HG02852 (cell line): ENCODE measurements at regions not wholly inside any gene's neighbourhood (a gene's known extent, or its start where the extent isn't known, plus 50 kb on each side); places are given as distances from the start of the nearest gene placed in this dataset.
"Not testable (repeated sequence)": the region's sequence is repeated elsewhere in the genome, so short reads cannot be mapped to it uniquely, and the experiment has no call there.

Source experiments
- ATAC-seq: cut with Tn5 transposase; IDR thresholded peaks from one replicate; pipeline ENCODE4 v1.9.1; 2021; ENCODE audit warnings: mild to moderate bottlenecking, moderate library complexity; ENCODE audit not compliant: unreplicated experiment

DNA sequence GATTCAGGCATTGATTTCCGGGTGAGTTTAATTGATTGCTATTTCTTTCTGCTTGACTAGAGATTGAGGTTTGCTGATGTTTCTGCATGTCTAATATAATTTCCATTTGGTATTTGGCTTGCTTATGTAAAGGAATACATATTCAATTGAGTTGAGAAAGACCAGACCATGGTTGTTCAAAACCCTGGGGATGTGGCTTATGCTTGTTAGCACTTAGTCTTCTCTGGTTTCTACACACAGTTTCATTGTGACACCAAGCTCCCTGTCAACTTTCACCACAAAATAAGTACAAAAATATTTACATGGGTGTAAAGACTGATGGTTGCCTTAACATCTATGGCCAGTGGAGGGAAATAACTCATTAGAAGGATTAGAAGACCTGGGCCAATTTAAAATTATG lies 209.6 kb downstream of the CDH26 start:
- no peak for ATAC-seq

DNA sequence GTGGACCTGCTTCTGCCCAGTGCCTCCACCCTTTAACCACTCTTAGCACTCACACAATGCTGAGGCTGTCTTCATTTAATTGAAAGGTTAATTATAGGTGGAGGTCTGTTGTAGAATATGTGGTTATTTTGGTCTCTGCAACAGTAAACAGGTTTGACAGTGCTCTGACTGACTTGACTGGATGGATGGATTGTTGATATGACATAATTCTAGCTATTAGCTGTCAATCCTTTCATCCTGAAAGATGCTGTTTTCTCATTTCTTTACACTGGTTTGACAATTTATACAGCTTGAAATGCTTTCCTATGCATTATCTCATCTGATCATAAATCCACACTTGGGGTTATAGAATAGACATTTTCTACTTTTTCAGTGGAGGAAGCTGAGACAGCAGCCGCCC lies 210.7 kb downstream of the CDH26 start:
- ATAC-seq, result no peak

DNA sequence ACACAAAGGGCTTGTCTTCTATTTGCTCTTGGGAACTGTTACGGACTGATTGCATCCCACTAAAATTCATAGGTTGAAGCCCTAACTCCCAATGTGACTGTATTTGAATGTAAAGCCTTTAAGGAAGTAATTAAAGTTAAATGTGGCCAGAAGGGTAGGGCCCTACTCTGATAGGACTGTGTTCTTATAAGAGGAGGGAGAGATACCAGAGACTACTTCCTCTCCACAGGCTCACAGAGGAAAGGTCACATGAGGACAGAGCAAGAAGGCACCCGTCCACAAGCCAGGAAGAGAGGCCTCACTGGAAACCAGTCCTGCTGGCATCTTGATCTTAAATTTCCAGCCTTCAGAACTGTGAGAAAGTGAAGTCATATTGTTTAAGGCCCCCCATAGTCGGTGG lies 211.9 kb downstream of the CDH26 start:
- no peak for ATAC-seq

DNA sequence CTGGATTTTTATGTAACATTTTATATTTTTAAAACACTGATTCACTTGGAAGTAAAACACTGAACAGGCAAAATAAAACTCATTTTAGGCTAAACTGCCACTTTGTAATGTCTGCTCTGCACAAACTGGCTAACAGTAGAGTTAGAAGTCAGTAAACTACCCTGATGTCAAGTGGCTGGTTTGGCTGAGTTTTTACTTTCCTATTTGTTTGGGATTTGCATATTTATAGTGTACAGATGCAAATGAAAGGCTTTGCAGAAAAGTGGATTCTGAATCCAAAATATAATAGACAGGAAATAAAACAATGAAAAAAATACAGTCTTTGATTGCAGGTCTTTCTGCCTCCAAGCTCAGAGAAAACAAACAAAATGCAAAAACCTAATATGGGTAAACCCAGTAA lies 213.1 kb downstream of the CDH26 start:
- ATAC-seq, result no peak

DNA sequence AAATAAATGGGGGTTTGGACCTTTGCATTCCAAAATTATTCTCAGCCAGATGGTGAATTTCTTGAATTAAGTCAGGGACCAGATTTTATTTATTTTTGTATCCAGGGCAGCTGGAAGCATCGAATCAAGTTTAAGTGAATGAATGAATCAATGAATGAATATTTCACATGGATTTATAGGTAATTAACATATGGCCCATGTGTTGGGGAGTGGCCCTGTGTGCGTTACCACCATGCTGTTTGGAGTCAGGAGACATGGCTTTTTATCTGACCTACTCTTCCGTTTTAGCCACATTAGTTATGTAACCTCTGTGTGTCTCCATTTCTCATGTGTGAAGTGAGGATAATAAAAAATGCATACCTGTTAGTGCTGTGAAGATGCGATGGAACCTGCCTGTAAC lies 213.5 kb downstream of the CDH26 start:
- no peak for ATAC-seq

DNA sequence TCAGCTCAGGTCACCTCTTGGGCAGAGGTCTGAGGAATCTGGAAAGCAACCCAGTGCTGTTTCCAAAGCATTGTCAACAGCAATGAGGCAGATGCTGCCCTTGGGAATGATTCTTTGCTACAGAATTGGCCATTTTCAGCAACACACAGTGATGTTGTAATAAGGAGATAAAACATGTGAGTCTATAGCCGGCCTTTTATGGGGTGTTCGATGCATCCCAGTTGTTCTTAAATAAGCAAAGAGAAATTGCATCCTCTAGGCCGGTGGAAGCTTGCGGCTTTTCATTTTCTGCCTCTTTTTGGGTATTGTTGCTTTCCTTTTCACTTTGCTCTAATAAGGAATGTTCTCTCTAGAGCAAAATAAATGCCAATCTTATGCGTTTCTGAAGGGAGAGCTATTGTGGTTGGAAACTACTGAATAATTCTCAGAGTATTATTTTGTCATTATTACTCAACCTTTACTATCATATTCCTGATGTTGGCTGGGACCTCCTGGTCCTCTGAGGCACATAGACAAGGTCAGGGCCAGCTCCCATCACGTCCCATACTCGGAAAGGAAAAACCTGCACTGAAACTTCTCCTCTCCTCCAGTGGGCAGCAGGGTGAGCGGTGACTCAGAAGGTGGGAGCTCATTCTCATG lies 214.2 kb downstream of the CDH26 start:
- no peak for ATAC-seq

DNA sequence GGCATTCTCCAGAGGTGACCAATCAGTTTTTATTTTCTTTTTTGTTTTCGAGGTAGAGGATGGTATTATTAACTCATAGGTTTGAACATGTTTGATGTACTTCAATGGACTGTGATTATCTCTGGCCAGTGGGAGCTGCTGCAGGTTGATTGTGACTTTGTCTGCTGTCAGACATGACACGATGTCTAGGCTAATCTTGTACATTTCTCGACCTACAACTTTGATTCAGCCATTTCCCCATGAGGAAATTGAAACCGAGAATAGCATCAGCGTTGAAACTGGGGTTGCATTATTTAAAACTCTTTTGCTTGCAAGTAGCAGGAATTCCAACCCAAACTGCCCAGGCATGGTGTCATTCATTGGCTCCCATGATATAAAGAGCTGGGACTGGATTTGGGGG lies 218.9 kb downstream of the CDH26 start:
- no peak for ATAC-seq

DNA sequence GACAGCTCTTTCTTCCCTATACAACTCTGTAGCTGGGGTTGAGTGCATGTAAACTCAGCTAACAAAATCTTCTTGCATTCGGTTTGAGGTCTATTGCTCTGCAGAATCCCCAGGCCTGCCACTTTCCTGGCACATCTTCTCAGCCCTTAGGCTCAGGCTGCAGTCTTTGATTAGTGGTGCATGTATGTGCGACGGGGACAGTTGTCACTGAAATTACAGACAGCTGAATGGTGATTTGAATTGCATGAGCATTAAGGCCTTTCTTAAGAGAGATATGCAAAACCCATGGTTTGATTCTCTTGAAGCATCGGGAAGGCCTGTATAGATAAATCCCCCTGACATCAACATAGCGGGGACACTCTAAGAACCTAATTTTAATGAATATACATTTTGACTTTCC lies 222.8 kb downstream of the CDH26 start:
- ATAC-seq, result no peak

DNA sequence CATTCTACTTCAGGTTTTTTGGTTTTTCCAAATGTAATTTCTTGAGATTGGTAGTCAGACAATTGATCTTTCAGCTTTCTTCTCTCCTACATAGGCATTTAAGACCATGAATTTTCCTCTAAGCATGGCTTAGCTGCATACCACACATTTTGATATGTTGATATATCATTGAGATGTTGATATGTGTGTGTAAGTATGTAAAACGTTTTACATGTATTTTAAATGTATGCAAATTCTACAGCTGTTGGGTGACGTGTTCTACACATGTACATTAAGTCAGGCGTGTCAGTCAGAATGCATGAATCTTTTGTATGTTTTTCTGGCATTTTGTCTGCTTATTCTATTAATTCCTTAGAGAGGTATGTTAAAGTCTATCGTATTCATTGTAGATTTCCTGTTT lies 228.2 kb downstream of the CDH26 start:
- ATAC-seq, result no peak

DNA sequence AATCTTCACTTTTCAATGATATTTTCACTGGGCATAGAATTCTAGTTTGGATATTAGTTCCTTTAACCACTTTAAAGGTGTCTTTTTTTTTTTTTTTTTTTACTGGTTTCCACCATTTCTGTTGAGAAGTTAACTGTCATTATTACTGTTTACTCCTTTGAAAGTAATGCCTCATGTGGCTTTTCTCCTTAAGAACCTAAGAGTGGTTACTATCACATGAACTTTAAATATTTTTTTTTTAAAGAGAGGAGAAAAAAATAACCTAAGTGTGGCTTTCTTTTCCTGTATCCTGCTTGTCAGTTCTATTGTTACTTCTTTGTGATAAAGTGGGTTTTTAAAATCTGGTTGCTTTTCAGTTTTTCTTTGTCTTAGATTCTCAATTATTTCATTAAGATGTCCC lies 229.5 kb downstream of the CDH26 start:
- ATAC-seq, result no peak

DNA sequence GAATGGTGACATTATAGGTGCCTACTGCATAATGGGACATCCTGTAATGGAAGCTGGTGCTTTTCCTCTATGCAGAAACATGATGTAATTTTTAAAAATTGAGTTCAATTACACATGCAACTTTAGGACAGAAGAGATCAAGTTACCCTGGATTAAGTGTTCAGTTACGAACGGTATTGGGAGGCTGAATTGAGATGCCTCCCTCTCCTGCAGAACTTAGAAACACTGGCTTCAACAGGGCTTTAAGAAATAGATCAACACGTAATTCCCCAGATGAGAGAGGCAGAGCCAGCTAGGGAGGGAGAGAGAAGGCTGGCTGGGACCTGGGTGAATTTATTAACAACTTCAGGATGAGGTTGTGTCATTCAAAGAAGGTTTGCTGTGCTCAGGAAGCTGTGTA lies 232.8 kb downstream of the CDH26 start:
- no peak for ATAC-seq

DNA sequence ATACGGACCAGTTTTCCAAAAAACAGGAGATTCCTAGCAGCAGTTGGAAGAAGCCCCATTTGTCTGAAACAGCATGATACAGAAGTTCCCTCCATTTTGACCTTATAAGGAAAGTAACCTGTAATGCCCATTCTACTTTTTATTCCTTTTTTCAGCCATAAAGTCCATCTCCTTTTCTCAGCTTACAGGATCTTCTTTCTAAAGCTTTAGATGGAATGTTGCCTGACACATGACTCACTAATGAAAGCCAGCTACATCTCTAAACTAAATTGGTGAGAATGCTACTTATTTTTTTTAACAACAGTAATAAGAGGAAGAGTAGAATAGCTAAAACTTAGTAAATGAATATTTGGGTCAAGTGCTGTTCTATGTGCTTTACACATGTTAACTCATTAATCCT lies 234.1 kb downstream of the CDH26 start:
- ATAC-seq, result no peak

DNA sequence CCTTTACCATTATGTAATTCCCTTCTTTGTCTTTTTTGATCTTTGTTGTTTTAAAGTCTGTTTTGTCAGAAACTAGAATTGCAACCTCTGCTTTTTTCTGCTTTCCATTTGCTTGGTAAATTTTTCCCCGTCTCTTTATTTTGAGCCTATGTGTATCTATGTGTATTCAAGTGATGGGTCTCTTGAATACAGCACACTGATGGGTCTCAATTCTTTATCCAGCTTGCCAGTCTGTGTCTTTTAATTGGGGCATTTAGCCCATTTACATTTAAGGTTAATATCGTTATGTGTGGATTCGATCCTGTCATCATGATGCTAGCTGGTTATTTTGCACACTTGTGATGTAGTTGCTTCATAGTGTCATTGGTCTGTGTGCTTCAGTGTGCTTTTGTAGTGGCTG lies 240.9 kb downstream of the CDH26 start:
- not testable (repeated sequence) for ATAC-seq

DNA sequence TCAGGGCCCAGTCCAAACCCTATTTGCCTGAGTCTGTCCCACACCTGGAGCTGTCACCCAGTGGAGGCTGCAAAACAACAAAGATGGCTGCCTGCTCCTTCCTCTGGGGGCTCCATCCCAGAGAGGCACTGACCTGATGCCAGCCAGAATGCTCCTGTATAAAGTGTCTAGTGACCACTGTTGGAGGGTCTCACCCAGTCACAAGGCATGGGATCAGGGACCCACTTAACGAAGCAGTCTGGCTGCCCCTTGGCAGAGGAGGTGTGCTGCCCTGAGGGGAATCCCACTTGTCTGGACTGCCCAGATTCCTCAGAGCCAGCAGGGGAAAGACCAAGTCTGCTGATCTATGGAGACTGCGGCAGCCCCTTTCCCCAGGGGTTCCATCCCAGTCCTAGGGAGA lies 241.6 kb downstream of the CDH26 start:
- ATAC-seq, result no peak

DNA sequence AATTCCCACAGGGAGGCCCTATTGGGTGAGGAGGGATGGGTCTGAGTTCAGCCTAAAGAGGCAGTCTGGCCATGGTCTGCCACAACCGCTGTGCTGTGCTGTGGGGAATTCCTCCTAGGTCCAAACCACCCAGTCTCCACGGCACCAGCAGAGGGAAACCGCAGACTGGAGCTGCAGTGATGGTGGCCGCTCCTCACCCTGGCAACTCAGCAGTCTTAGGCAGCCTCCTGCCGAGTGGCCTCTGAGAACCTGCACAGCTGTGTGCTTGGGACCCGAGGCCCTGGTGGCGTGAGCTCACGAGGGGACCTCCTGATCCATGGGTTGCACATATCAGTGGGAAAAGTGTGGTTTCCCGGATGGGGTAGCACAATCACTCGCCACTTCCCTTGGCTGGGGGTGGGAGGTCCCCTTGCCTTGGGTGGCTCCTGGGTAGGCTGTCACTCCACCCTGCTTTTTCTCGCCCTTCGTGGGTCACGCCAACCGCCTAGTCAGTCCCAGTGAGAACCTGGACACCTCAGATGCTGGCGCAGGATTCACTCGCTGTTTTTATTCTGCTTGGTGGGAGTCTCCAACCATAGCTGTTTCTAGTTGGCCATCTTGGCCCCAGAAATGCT lies 242.2 kb downstream of the CDH26 start:
- ATAC-seq, result no peak

DNA sequence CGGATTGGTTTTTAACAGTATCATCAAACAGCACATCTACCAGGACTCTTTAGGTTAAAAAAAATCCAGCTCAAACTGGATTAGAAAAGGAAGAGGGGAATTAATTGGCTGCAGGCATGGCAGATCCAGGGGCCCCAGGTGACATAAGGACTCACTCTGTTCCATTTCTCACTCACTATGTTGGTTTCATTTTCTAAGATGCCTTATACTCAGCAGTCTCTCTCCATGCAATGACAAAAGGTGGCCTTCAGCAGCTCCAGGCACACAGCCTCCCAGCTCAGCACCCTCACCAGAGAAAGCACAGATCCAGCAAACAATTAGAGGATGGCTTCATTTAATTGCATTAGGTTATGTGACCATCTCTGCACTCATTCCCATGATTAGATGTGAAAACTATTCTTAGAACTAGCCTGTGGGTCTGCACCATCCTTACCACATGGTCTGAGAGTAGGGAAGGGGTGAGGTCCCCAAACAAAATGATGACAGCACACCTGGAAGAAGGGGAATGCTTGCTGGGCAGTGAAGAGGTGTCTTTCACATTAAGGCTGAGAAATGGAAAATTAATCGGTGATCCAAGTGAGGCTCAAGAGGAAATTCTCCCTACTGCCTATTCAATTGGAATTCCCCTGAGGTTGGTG lies 243.1 kb downstream of the CDH26 start:
- ATAC-seq, result no peak

DNA sequence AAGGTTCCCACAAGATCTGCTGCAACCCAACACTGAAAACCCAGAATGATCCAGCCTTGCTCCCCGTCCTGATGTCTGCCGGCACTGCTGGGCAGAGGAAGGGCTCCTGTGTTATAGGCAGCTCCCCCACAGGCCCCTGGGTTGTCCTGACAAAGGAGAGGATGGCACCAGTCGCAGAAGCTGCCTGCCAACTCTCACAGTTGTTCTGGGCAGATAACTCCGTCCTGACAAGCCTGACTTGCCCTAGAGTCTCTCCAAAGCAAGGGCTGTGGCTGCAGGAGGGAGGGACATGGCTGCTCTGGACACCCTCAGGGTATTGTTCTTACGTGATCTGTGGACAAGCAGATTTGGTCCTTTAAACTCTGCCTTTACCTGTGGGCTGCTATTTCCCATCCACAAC lies 243.8 kb downstream of the CDH26 start:
- ATAC-seq, result no peak

DNA sequence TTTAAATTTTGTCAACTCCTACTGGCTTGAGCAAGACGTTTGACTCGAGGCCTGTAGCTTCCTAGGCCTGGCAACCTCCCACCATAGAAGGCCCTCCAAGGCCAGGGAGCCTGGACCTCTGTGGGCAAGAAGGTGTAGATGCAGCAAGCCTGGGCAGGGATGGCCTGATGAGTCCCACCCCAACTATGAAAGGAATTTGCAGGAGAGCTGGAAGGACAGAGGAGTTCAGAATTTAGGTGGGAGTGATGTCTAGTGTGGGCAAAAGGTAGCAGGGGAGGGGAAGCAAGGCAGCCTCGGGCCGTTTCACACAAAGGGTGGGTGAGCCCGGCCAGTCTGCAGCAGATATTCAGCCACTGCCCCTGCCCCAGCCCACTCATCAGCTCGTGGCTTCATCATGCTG lies 245.2 kb downstream of the CDH26 start:
- ATAC-seq, result no peak

DNA sequence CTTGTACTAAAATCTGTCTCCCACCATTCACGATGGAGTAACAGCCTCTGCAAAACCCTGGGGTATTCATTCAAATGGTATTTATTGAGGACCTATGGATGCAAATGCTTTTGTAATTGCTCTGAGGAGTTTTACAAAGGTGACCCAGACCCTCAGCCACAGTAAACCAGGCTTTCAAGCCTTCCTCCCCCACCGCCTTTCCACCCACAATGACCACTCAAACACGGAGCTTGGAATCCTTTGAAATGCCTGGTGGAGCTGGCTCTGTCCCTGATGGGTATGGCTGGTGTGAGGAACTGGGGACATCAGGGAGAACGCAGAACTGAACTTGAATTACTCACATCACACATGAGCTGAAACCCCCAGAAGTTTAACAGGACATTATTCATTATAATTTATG lies 246.4 kb downstream of the CDH26 start:
- ATAC-seq, result no peak

DNA sequence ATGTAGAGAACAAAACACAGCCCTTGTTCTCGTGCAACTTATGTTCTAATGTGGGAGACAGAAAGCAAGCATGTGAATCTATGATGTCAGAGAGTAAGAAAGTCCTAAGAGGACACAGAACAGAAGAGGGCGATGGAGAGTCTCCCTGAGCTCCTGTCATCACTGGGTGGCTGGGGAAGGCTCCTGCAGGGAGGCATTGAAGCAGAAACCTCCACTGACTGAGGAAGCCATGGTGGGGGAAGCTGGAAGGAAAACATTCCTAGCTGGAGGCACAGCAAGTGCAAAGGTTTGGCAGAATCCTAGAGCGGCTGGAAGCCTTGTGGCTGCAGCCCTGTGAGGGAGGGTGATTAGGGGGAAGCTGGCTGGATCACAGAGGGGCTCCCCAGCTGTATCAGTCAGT lies 248.0 kb downstream of the CDH26 start:
- ATAC-seq, result no peak

DNA sequence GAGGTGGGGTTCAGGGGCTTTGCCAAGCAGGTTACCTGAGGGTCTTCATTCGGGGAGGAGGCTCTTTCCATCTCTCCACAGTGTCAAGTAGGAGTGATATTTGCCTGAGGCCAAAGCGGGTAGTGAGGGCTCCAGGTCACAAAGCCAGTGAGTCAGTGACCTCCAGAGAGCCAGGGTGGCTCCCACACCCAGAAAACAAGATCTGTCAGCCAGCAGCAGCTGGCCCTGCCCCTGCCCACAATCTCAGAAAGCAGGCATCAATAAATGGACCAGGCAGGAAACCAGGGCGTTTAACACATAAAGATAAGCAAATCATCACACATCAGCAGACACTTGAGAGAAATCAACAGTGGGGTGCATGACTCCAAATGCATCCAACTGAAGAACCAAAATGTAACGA lies 250.8 kb downstream of the CDH26 start:
- no peak for ATAC-seq

DNA sequence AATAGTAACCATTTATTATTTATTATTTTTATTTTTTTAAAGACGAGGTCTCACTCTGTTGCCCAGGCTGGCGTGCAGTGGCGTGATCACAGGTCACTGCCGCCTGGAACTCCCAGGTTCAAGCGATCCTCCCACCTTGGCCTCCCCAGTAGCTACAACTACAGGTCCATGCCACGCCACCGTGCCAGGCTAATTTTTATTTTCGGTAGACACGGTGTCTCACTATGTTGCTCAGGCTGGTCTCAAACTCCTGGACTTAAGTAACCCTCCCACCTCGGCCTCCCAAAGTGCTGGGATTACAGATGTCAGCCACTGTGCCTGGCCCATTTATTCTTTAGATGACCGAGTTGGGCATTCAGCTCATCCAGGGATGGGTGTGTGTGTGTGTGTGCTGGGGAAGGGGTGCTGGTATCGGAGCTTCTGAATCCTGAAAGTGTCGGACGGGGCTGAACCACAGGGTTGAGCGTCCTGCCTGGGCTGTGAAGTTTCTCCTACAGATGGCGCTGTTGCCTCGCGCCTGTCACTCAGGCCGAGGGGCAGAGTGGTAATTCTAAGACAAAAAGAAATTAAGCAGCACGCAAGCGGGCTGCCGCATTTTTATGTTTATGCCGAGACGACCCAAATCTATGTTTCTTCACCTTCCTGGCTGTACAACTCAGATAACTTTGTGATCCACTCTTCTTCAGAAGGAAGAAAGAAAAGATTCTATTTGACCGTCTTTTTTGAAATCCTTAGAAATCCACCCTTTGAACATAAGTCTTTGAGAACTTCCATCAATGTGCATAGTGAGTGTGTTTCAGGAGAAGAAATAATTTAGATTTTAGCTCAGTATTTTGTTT lies 252.8 kb downstream of the CDH26 start:
- ATAC-seq, result no peak
